OCI-LY1 (cell line): ENCODE measurements at regions not wholly inside any gene's neighbourhood (a gene's known extent, or its start where the extent isn't known, plus 50 kb on each side); places are given as distances from the start of the nearest gene placed in this dataset.

ENCODE experiments used
- H2AFZ ChIP-seq: fragments of 200-600 bp; sonication (generic), shearing (Covaris generic); 2 replicates; pipeline ENCODE4 v1.6.0; 2014; ENCODE audit warnings: antibody characterized with exemption, mild to moderate bottlenecking, low read length
- H3F3A ChIP-seq: fragments of 200-600 bp; sonication (generic), shearing (Covaris generic); 2 replicates; pipeline ENCODE4 v1.6.0; 2014; ENCODE audit warnings: mild to moderate bottlenecking, antibody characterized with exemption, low read length, moderate library complexity; ENCODE audit not compliant: insufficient read depth
- H3K27ac ChIP-seq: fragments of 200-600 bp; sonication (generic); 2 replicates; pipeline ENCODE4 v1.5.1; 2014; ENCODE audit warnings: low read length, mixed run types, mild to moderate bottlenecking, low read depth; ENCODE audit not compliant: poor library complexity, severe bottlenecking
- H3K27me3 ChIP-seq: fragments of 200-600 bp; sonication (generic); 2 replicates; pipeline ENCODE4 v1.6.0; 2014; ENCODE audit warnings: antibody characterized with exemption, mild to moderate bottlenecking, low read length, moderate library complexity; ENCODE audit not compliant: insufficient read depth
- H3K36me3 ChIP-seq: fragments of 200-600 bp; sonication (generic); 2 replicates; pipeline ENCODE4 v1.6.1; 2014; ENCODE audit warnings: mild to moderate bottlenecking, antibody characterized with exemption, low read length, moderate library complexity, mixed read lengths; ENCODE audit not compliant: insufficient read depth
- H3K4me1 ChIP-seq: fragments of 200-600 bp; sonication (generic); 2 replicates; pipeline ENCODE4 v1.5.1; 2014; ENCODE audit warnings: mild to moderate bottlenecking, low read length, moderate library complexity; ENCODE audit not compliant: insufficient read depth, severe bottlenecking
- H3K4me2 ChIP-seq: fragments of 200-600 bp; sonication (generic), shearing (Covaris generic); 2 replicates; pipeline ENCODE4 v1.6.1; 2014; ENCODE audit warnings: low read length
- H3K4me3 ChIP-seq: fragments of 200-600 bp; sonication (generic); 2 replicates; pipeline ENCODE4 v1.5.1; 2014; ENCODE audit warnings: low read length, low read depth, mild to moderate bottlenecking, mixed read lengths; ENCODE audit not compliant: poor library complexity, severe bottlenecking
- H3K79me2 ChIP-seq: fragments of 200-600 bp; shearing (Covaris generic); 2 replicates; pipeline ENCODE4 v1.6.1; 2016; ENCODE audit warnings: mixed run types, low read length, mixed read lengths; ENCODE audit not compliant: insufficient read depth
- H3K9ac ChIP-seq: fragments of 200-600 bp; sonication (generic), shearing (Covaris generic); 2 replicates; pipeline ENCODE4 v1.6.1; 2014; ENCODE audit warnings: mild to moderate bottlenecking, low read length, mixed read lengths
- H3K9me2 ChIP-seq: fragments of 200-600 bp; sonication (generic), shearing (Covaris generic); 2 replicates; pipeline ENCODE4 v1.6.1; 2014; ENCODE audit warnings: low read depth, mild to moderate bottlenecking, low read length, mixed read lengths
- H3K9me3 ChIP-seq: fragments of 200-600 bp; shearing (Covaris generic); 2 replicates; pipeline ENCODE4 v1.6.1; 2014; ENCODE audit warnings: low read length, mixed read lengths
- H4K20me1 ChIP-seq: fragments of 200-600 bp; sonication (generic), shearing (Covaris generic); 2 replicates; pipeline ENCODE4 v1.6.0; 2016; ENCODE audit warnings: mild to moderate bottlenecking, low read length; ENCODE audit not compliant: insufficient read depth
- EZH2 ChIP-seq: fragments of 200-600 bp; sonication (generic), shearing (Covaris generic); IDR thresholded peaks from 2 replicates; pipeline ENCODE4 v1.8.0; 2017; ENCODE audit warnings: borderline replicate concordance, mixed run types, mild to moderate bottlenecking, antibody characterized with exemption, low read length, moderate library complexity, mixed read lengths
- TF ChIP-seq, protein P1 (sequence below): fragments of 200-600 bp; sonication (generic), shearing (Covaris generic); IDR thresholded peaks from 2 replicates; pipeline ENCODE4 v1.5.1; 2017; ENCODE audit warnings: mild to moderate bottlenecking, antibody characterized with exemption, low read length, moderate library complexity, mixed read lengths

DNA sequence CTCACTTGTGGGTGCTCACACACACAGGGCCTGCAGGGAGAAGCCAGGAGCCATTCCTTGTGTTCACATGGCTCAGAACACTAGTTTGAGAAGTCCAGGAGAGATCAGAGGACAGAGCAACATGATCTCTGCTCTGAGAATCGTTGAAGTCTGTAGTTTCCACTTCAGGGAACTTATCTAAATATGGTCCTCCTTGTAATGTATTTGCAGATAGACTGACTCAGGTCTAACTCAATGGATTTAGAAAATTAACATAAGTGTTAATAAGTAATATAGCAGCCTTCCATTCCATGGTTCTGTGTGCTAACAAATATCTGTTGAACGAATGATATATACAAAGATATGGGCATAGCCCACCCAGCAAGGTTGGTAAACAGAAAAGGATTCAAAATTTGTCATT is 119.8 kb upstream of the STARD13 start:
- no peak overlapping the region for H3K4me3 ChIP-seq
- H3K9me3 ChIP-seq = no peaks in the 10 kb centered on the region
- H3F3A ChIP-seq = no peaks in the 10 kb centered on the region
- no peaks in the 10 kb centered on the region for H3K9me2 ChIP-seq
- no peaks in the 10 kb centered on the region for H4K20me1 ChIP-seq
- no peaks in the 10 kb centered on the region; the same call in 1 of the 2 replicates for H3K36me3 ChIP-seq
- no peak overlapping the region for H3K4me2 ChIP-seq
- no peaks in the 10 kb centered on the region for H3K4me1 ChIP-seq
- H3K79me2 ChIP-seq = no peaks in the 10 kb centered on the region
- no peak overlapping the region for H2AFZ ChIP-seq
- TF ChIP-seq, protein P1, sequence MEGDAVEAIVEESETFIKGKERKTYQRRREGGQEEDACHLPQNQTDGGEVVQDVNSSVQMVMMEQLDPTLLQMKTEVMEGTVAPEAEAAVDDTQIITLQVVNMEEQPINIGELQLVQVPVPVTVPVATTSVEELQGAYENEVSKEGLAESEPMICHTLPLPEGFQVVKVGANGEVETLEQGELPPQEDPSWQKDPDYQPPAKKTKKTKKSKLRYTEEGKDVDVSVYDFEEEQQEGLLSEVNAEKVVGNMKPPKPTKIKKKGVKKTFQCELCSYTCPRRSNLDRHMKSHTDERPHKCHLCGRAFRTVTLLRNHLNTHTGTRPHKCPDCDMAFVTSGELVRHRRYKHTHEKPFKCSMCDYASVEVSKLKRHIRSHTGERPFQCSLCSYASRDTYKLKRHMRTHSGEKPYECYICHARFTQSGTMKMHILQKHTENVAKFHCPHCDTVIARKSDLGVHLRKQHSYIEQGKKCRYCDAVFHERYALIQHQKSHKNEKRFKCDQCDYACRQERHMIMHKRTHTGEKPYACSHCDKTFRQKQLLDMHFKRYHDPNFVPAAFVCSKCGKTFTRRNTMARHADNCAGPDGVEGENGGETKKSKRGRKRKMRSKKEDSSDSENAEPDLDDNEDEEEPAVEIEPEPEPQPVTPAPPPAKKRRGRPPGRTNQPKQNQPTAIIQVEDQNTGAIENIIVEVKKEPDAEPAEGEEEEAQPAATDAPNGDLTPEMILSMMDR = no peak
- no peak for TF ChIP-seq EZH2
- H3K9ac ChIP-seq = no peak overlapping the region
- H3K27ac ChIP-seq = no peak overlapping the region
- no peaks in the 10 kb centered on the region for H3K27me3 ChIP-seq

DNA sequence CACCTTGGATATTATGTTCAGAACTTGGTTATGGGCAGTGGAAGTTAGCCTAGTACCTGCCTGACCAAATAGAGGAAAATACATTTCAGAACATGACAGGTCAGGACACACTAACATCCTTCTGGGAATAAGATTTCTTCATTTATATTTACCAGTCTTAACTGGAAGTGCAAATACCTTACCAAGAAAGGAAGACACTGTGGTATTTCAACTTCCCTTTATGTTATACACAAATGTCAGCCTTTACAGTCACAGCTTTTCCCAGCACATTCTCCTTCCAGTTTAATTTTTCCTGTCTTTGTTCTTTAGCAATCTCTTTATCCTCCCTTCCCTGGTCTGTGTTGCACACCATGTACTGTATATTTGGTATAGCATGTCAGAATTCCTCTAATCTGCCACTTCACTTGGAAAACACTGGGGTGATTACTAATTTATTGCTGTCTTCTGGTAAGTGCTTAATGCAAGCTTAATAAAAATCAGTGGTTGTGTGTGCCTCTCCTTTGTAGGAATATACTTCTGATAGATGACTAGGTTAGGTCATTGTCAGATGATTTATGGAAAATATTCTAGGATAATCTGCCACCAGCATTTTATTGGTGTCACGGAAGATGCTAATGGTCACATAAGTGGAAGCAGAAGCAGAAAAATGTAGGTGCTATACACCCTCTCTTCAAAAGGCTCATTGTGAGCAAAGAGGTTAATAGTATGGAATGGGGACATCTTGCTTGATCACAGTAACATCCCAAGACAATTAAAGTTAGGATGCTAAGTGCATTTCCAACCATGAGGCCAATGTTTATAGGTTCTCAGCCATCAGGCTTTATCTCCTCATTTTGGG is 124.3 kb upstream of the STARD13 start:
- Histone ChIP-seq H3F3A (no peaks in the 10 kb centered on the region), H3K9me2 (no peaks in the 10 kb centered on the region), H3K4me2 (no peak overlapping the region), H3K9ac (no peak overlapping the region), H3K27ac (no peak overlapping the region), H3K27me3 (no peaks in the 10 kb centered on the region), H3K79me2 (no peaks in the 10 kb centered on the region), H3K36me3 (no peaks in the 10 kb centered on the region; the same call in 1 of the 2 replicates), H2AFZ (no peak overlapping the region), H3K4me1 (no peaks in the 10 kb centered on the region), H4K20me1 (no peaks in the 10 kb centered on the region), H3K9me3 (no peaks in the 10 kb centered on the region), H3K4me3 (no peak overlapping the region)
- TF ChIP-seq, protein P1 = no peak
- TF ChIP-seq EZH2 = no peak

DNA sequence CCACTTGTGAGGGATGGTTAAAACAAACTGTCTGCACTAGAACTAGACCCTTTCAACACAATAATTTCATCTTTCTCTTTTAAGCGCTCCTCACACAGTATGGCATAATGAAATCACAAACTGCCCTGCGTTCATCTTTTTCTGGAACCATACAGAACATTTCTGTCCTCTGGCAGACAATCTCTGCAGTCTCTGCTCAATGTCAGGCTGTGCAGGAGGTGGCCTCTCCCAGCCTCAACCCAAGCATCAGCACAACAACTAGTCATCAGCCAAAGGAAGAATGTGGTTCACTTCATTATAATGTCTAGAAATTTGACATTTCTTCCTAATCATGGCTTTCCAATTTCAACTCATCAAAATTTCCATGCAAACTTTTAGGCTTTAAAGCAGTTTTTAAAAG is 125.1 kb upstream of the STARD13 start:
- H4K20me1 ChIP-seq = no peaks in the 10 kb centered on the region
- H3K4me3 ChIP-seq = no peak overlapping the region
- H3K4me1 ChIP-seq = no peaks in the 10 kb centered on the region
- H3K9me3 ChIP-seq = no peaks in the 10 kb centered on the region
- no peak overlapping the region for H3K9ac ChIP-seq
- no peaks in the 10 kb centered on the region for H3F3A ChIP-seq
- no peak for TF ChIP-seq EZH2
- TF ChIP-seq, protein P1 = no peak
- no peak overlapping the region for H2AFZ ChIP-seq
- H3K27me3 ChIP-seq = no peaks in the 10 kb centered on the region
- no peak overlapping the region for H3K27ac ChIP-seq
- H3K36me3 ChIP-seq = no peaks in the 10 kb centered on the region; the same call in 1 of the 2 replicates
- no peak overlapping the region for H3K4me2 ChIP-seq
- H3K79me2 ChIP-seq = no peaks in the 10 kb centered on the region
- H3K9me2 ChIP-seq = no peaks in the 10 kb centered on the region
